GM19395 (cell line): ENCODE measurements at regions not wholly inside any gene's neighbourhood (a gene's known extent, or its start where the extent isn't known, plus 50 kb on each side); places are given as distances from the start of the nearest gene placed in this dataset.

Experiments used
- ATAC-seq: cut with Tn5 transposase; IDR thresholded peaks from one replicate; pipeline ENCODE4 v1.9.1; 2021; ENCODE audit warnings: mild to moderate bottlenecking, moderate library complexity; ENCODE audit not compliant: unreplicated experiment

- no peak for ATAC-seq
These were observed 318.7 kb downstream of the BUD13 start for GRCh38 chr11:116454020-116454645.

- no peak for ATAC-seq
These were observed 320.3 kb downstream of the BUD13 start for GRCh38 chr11:116452461-116452860.

- ATAC-seq = no peak
These were observed 323.3 kb downstream of the BUD13 start for GRCh38 chr11:116449522-116449921.

- ATAC-seq = no peak
These were observed 326.5 kb downstream of the BUD13 start for GRCh38 chr11:116446048-116446941.

- no peak for ATAC-seq
These were observed 327.4 kb downstream of the BUD13 start for GRCh38 chr11:116445108-116446047.

GRCh38 chr11:116442238-116442752 lies 330.5 kb downstream of the BUD13 start:
- no peak for ATAC-seq

GRCh38 chr11:116439361-116439677 lies 333.5 kb downstream of the BUD13 start:
- no peak for ATAC-seq

GRCh38 chr11:116438651-116439360 lies 334.0 kb downstream of the BUD13 start:
- ATAC-seq = no peak

GRCh38 chr11:116434986-116435385 lies 337.8 kb downstream of the BUD13 start:
- ATAC-seq = no peak

- ATAC-seq = no peak
These were observed 340.5 kb downstream of the BUD13 start for GRCh38 chr11:116432301-116432700.

GRCh38 chr11:116431842-116432241 lies 340.9 kb downstream of the BUD13 start:
- ATAC-seq = no peak

- ATAC-seq = no peak
These were observed 344.2 kb downstream of the BUD13 start for GRCh38 chr11:116428638-116428975.

- no peak for ATAC-seq
These were observed 344.7 kb downstream of the BUD13 start for GRCh38 chr11:116427903-116428637.

- no peak for ATAC-seq
These were observed 345.4 kb downstream of the BUD13 start for GRCh38 chr11:116427337-116427902.

- ATAC-seq = no peak
These were observed 346.0 kb downstream of the BUD13 start for GRCh38 chr11:116426761-116427160.

- no peak for ATAC-seq
These were observed 348.0 kb downstream of the BUD13 start for GRCh38 chr11:116424615-116425261.

GRCh38 chr11:116422956-116423600 lies 349.7 kb downstream of the BUD13 start:
- no peak for ATAC-seq

- no peak for ATAC-seq
These were observed 350.2 kb downstream of the BUD13 start for GRCh38 chr11:116422556-116422955.
